T-helper 1 cell treated with Interleukin-12 subunit alpha and Interleukin-12 subunit beta and Interleukin-4 antibody, amounts not matched to agents 30 μg/mL and 1 μg/mL, for 36 hours (primary cell): ENCODE measurements at regions not wholly inside any gene's neighbourhood (a gene's known extent, or its start where the extent isn't known, plus 50 kb on each side); places are given as distances from the start of the nearest gene placed in this dataset.

Experiments used
- H3K27ac Mint-ChIP-seq: one replicate; pipeline ENCODE4 v1.8.0; 2021; ENCODE audit warnings: mild to moderate bottlenecking, mixed read lengths
- H3K27me3 Mint-ChIP-seq: one replicate; pipeline ENCODE4 v1.8.0; 2021; ENCODE audit warnings: low read depth, mixed read lengths
- H3K36me3 Mint-ChIP-seq: one replicate; pipeline ENCODE4 v1.8.0; 2021; ENCODE audit warnings: low read depth, mixed read lengths
- H3K4me1 Mint-ChIP-seq: one replicate; pipeline ENCODE4 v1.8.0; 2021; ENCODE audit warnings: low read depth, mixed read lengths
- H3K4me3 Mint-ChIP-seq: one replicate; pipeline ENCODE4 v1.8.0; 2021; ENCODE audit warnings: mild to moderate bottlenecking, moderate library complexity, mixed read lengths
- H3K9me3 Mint-ChIP-seq: one replicate; pipeline ENCODE4 v1.8.0; 2021; ENCODE audit warnings: mixed read lengths

DNA sequence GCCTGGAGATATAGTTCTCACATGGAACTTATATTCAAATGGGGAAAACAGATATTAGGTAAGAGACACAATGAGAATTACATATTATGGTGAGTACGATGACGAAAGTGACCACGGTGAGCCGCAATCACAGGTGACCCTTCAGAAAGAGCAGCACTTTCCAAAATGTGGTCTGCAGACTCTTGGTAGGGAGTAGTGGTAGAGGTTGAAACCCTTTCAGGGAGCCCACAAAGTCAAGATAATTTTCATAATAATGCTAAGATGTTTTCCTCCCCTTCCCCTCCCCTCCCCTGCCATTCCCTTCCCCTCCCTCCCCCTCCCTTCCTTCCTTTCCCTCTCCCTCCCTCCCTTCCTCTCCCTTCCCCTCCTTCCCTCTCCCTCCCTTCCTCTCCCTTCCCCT, 83.5 kb upstream of the AKT3 start:
- H3K4me3 Mint-ChIP-seq: no peak overlapping the region
- peaks cover 9% of the 10 kb centered on the region for H3K9me3 Mint-ChIP-seq
- peaks cover 5% of the 10 kb centered on the region for H3K4me1 Mint-ChIP-seq
- no peak overlapping the region for H3K27ac Mint-ChIP-seq
- H3K27me3 Mint-ChIP-seq: no peaks in the 10 kb centered on the region
- H3K36me3 Mint-ChIP-seq: no peaks in the 10 kb centered on the region

DNA sequence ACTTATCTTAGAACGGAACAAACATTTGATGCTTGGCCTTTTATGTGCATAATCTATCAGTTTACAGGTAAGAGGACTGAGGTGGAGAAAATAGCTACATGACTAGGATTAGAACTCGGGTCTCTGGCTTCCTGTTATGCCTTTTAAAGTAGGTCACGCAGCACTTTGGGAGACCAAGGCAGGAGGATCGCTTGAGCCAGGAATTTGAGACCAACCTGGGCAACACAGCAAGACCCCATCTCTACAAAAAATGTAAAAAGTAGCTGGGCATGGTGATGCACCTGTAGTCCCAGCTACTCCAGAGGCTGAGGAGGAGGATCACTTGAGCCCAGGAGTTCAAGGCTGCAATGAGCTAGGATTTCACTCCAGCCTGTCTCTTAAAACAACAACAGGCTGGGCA, 81.9 kb upstream of the AKT3 start:
- Mint-ChIP-seq H3K36me3 (no peaks in the 10 kb centered on the region), H3K27me3 (no peaks in the 10 kb centered on the region), H3K27ac (no peak overlapping the region), H3K4me3 (no peak overlapping the region), H3K4me1 (no peaks in the 10 kb centered on the region), H3K9me3 (peaks cover 9% of the 10 kb centered on the region)

DNA sequence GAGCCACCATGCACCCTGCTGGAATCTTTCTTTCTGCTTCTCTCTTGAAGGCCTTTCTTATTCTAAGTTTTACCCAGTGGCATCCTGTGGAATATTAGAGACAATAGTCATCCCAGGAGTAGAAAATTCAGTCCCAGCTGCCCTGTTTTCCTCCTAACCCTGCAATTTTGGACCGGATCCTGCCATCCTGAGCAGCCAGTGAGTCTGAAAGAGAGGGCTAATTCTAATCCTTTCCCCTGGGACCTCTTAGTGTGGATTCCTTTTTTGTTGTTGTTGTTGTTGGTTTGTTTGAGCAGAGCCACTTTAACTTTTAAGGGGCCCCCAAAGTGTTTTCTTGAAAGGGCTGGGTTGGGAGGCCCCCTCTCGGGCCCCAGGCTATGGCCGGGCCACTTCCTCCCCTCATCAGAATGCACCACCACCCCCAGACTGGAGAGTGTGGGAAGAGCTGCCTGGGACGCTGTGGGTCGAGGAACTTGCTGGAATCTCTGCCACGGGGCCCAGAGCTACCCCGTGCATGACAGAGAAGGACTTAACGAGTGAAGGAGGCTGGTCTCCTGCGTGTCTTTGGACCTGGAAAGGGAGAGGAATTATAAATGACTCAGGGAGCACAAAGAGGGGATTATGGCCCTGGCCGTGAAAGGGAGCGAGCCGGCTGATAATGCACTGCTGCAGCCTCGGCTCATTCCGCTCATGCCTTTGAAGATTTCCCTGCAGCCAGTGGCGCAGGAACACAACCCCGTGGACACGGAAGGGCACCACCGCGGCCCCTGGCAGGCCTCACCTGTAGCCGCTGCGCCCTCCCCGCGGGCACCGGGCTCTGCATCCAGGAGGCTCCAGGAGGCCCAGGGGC, 81.0 kb upstream of the AKT3 start:
- Mint-ChIP-seq H3K27ac (no peak overlapping the region), H3K36me3 (no peaks in the 10 kb centered on the region), H3K9me3 (peaks cover 9% of the 10 kb centered on the region), H3K27me3 (no peaks in the 10 kb centered on the region), H3K4me3 (no peak overlapping the region), H3K4me1 (no peaks in the 10 kb centered on the region)

DNA sequence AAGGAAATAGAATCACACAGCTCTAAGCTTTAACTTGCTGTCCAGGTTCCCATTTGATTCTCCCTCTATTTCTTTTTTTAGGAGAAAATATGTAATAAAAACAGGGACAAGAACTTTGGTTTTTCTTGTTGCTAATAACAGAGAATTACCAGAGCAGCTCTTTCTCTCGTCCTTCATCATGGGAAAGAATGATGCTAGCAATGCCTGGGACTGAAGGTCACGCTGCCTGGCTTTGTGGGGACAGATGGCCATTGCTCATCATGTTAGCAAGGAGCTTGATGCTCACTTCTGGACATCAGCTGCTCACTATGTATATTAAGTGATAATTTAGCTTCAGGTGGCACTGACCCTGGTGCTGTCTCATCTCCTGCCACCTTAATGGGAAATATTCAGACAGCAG, 77.3 kb upstream of the AKT3 start:
- Mint-ChIP-seq H3K36me3 (no peaks in the 10 kb centered on the region), H3K27ac (no peak overlapping the region), H3K4me3 (no peak overlapping the region), H3K4me1 (no peaks in the 10 kb centered on the region), H3K27me3 (peaks cover 4% of the 10 kb centered on the region), H3K9me3 (no peaks in the 10 kb centered on the region)

DNA sequence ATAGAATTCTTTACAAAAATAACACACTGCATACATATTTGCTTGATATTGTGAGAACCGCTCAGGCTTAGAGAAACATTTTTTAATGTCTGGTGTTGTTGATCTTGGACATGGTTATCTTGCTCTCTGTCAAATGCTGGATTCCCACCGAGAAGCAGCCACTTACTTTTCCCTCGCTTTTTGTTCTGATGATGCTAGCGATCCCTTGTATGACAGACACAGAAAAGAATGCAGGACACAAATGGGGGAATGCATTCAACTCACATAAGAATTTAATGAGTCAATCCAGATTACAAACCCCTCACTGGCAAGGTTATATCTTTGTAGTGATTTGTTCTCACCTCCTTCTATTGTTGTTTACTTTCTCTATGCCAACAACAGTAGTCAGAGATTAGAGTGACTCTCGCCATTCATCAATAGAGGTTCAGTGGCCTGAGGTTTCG, 76.8 kb upstream of the AKT3 start:
- H3K27me3 Mint-ChIP-seq: peaks cover 4% of the 10 kb centered on the region
- H3K27ac Mint-ChIP-seq: no peak overlapping the region
- H3K4me3 Mint-ChIP-seq: no peak overlapping the region
- H3K36me3 Mint-ChIP-seq: no peaks in the 10 kb centered on the region
- H3K4me1 Mint-ChIP-seq: no peaks in the 10 kb centered on the region
- no peaks in the 10 kb centered on the region for H3K9me3 Mint-ChIP-seq

DNA sequence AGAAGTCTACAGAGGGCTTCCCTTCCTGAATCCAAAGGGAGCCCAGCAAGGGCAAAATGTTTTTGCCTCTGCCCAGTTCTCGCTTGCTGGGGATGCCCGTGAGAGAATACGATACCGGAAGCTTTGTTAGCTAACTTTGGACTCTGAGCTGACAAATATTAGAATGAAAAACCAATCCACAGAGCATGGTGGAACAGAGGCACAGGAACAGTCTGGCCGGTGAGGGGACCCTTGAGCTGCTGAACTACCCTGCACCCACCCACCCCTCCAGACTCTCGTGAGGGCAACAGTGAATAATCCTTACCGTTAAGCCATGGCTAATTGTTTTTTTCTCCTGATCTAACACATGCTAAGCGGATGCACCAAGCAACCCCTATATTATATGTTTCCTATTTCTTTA, 76.3 kb upstream of the AKT3 start:
- Mint-ChIP-seq H3K27ac (no peak overlapping the region), H3K36me3 (no peaks in the 10 kb centered on the region), H3K27me3 (peaks cover 7% of the 10 kb centered on the region), H3K4me1 (no peaks in the 10 kb centered on the region), H3K4me3 (no peak overlapping the region), H3K9me3 (no peaks in the 10 kb centered on the region)

DNA sequence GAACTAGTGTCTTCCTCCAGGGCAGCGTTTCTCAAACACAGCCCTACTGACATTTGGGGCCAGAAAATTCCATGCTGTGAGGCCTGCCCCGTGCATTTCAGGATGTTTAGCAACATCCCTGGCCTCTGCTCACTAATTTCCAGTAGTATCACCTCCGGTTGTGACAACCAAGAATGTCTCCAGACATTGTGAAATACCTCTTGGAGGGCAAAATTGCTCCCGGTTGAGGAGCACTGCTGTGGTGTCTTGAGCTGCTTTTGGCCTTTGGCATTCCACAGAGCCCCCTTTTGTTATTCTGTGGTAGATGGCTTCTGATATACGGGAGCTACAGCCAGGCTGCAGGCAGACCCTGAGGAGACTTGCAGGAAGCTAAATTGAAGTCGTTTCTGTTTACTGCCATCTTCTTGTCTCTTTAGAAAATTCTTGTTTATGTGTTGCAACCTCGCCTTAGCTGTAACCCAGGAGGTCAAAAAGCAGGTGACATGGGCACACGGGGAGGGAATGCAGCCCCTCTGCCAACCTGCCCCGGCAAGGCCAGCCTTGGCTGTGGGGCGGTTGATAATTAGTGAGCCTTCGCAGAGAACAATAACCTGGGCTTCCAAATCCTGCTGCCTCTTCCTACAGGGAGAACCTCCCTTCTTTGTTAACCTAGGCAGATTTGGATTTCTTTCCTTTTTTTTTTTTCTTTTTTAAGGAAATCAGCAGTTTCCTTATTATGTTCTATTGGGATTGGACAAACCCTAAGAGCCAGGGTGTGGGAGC, 74.7 kb upstream of the AKT3 start:
- H3K27me3 Mint-ChIP-seq: peaks cover 17% of the 10 kb centered on the region
- no peaks in the 10 kb centered on the region for H3K36me3 Mint-ChIP-seq
- H3K27ac Mint-ChIP-seq: no peak overlapping the region
- H3K4me1 Mint-ChIP-seq: no peaks in the 10 kb centered on the region
- H3K4me3 Mint-ChIP-seq: no peak overlapping the region
- H3K9me3 Mint-ChIP-seq: no peaks in the 10 kb centered on the region

DNA sequence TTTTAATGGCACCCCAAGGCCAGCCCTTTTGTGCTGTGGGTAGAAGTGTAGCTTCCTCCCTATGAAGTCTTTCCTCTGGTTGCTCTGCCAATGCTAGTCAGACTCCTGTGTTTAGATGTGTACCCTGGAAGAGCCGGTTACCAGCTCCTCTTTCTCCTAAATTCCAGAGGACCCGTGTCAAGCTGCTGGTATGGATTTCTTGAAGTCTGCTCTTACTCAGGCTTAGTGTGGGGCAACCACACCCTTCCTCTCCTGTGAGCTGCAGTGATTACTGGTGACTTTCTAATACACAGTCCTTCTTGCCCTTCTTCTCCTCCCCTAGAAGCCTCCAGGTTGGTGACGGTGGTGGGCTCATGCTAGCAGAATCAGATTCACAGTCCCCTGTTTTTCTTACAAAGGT, 74.1 kb upstream of the AKT3 start:
- Mint-ChIP-seq H3K4me1 (no peaks in the 10 kb centered on the region), H3K36me3 (no peaks in the 10 kb centered on the region), H3K27ac (no peak overlapping the region), H3K4me3 (no peak overlapping the region), H3K27me3 (peaks cover 20% of the 10 kb centered on the region), H3K9me3 (no peaks in the 10 kb centered on the region)

DNA sequence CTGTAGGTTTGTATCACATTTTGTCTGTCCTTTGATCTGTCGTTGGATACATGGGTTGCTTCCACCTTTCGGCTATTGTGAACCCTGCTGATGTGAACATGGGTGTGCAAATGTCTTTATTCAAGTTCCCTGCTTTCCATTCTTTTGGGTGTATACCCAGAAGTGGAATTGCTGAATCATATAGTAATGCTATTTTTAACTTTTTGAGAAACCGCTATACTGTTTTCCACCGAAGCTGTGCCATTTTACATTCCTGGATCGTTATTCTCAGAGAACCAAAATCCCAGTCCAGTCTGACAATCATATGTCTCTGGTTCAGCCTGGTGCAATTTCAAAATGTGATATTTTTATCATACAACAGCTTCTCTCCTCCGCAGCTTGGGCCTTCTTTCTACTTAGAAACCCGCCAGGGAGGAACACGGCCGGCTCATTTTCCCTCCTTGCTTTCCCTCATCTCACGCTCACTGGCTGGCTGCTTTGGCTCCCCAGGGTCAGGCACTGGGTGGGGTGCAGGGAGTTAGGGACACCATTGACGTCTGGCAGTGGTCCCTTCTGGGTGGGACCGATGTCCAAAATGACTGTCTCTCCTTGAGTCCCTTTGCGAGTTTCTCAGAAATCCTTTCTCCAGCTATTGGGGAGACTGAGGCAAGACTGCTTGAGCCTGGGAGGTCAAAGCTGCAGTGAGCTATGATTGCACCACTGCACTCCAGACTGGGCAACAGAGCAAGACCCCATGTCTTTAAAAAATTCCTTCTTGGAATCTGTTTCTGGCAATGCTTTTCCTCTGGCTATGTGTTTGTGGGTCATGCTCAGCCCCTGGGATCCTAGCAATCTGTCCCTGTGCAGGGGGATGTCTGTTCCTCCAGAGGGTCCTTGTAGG, 73.5 kb upstream of the AKT3 start:
- Mint-ChIP-seq H3K4me1 (no peaks in the 10 kb centered on the region), H3K9me3 (no peaks in the 10 kb centered on the region), H3K36me3 (no peaks in the 10 kb centered on the region), H3K27ac (no peak overlapping the region), H3K27me3 (peaks cover 23% of the 10 kb centered on the region), H3K4me3 (no peak overlapping the region)

DNA sequence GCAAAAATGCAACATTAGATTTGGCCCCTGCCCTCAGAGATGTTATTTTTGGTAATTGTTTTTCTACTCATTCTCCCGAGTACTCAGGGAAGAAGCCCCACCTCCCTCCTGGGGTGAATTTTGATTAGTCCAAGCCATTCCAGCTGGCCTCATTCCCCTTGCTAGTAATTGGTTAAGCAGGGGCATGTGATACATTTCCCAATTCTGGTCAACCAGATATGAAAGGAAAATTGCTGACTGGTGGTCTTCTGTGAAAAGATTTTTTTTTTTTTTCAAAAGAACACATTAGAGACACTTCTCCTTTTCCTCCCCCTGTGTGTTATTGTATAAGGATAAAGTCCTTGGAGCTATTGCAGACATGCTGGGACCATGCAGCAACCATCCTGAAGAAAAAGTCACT, 71.1 kb upstream of the AKT3 start:
- Mint-ChIP-seq H3K27me3 (peaks cover 44% of the 10 kb centered on the region), H3K27ac (no peak overlapping the region), H3K4me1 (peaks cover 13% of the 10 kb centered on the region), H3K9me3 (no peaks in the 10 kb centered on the region), H3K36me3 (no peaks in the 10 kb centered on the region), H3K4me3 (no peak overlapping the region)

DNA sequence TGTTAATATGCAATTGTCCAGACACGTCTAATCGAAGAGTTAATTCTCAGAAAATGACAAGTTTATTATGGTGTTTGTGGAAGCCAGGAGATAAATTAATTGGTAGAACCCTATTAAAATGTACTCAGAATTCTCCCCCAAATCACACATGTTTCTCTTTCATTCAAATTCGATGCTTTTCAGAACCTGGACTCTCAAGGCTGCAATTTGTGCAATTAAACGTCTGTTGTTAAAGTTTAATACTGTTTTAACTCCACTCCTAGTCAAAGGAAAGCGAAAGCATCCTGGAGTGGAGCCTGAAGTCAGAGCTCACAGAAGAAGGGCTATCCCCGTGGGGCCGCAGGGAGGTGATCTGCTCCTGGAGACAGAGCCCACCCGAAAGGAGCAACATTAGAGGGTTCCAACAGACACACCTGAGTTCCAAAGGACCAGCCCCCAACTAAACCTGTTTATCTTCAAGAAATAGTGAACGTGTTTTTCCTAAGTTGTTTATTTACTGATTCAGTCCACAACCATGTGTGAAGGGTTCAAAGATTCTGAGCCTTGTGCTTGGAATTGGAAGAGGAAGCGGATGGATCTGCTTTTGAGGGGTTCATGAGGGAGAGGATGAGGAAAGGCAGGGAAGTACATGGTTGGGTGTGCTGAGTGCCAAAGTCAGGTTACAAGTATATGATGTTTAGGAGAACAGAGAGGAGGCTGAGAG, 68.0 kb upstream of the AKT3 start:
- Mint-ChIP-seq H3K4me1 (peaks cover 13% of the 10 kb centered on the region), H3K4me3 (peak overlapping the region; percentile 66), H3K27ac (no peak overlapping the region)

DNA sequence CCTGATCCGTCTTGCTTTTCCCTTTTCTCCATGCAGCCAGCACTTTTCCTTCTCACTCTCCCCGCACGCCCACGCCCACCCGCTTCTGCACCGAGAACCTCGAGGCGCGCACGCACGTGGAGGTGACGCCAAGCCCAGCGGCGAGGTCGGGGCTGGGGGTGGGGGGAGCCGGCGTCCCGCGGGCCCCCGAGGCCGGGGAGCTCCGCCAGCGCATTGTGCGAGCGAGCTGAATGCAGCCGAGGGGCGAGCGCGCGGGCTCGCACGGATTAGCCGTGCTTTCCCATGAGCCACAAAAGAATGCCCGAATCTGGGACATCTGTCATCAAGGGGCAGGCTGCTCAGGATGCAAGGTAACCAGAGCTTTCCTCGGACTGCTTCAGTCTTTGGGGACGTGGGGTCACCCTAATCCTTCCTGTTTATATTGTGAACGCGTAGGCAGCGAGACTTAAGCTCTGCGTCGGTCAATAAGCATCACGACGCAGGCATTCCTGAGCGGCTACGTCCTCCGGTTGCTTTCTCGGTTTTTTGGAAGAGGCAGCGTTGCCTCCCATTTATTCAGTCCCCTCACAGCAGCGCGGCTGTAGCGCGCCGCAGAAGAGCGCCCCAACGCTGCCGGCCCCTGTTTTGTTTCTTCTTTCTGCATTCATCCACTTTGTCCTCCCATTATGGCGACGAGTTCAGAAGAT, 67.3 kb upstream of the AKT3 start:
- no peak overlapping the region for H3K27ac Mint-ChIP-seq
- peaks cover 13% of the 10 kb centered on the region for H3K4me1 Mint-ChIP-seq
- peak overlapping the region; percentile 66 for H3K4me3 Mint-ChIP-seq
- no peaks in the 10 kb centered on the region for H3K9me3 Mint-ChIP-seq
- peaks cover 53% of the 10 kb centered on the region for H3K27me3 Mint-ChIP-seq
- H3K36me3 Mint-ChIP-seq: no peaks in the 10 kb centered on the region

More for the DNA sequence above, 68.0 kb upstream of the AKT3 start:
- Mint-ChIP-seq H3K36me3 (no peaks in the 10 kb centered on the region), H3K9me3 (no peaks in the 10 kb centered on the region), H3K27me3 (peaks cover 53% of the 10 kb centered on the region)

DNA sequence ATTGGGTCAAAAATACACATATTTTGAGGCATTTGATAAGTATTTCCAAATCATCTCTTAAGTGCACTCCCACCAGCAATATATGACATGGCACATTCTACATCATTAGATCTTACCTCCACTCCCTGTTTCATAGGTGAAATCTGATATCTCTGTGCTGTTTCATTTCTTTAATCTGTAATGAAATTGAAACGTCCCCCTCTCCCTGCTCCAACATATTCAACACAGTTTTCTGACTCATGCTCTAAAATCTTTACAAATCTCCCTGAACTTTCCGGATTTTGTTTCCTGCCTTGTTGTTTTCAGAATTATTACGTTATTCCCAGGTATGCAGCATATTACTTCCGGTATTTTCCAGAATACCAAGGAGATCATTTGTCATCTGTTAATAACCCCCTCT, 66.1 kb upstream of the AKT3 start:
- Mint-ChIP-seq H3K4me1 (peaks cover 13% of the 10 kb centered on the region), H3K4me3 (no peak overlapping the region), H3K27me3 (peaks cover 49% of the 10 kb centered on the region), H3K9me3 (no peaks in the 10 kb centered on the region), H3K27ac (no peak overlapping the region), H3K36me3 (no peaks in the 10 kb centered on the region)
